ENCODE measurements at regions not wholly inside any gene's neighbourhood (a gene's known extent, or its start where the extent isn't known, plus 50 kb on each side); places are given as distances from the start of the nearest gene placed in this dataset.

- Histone ChIP-seq H3K4me1 (replicated peaks in 1 of 2; ENCODE audit: control insufficient read depth in 2 of 2, insufficient read depth in 2 of 2, low read length in 2 of 2) (no peaks in the 10 kb centered on the region), H3K9me1 (ENCODE audit: control insufficient read depth, insufficient read depth, low read length) (no peaks in the 10 kb centered on the region), H4K20me1 (replicated peaks; ENCODE audit: control insufficient read depth, insufficient read depth, low read length) (no peaks in the 10 kb centered on the region), H3K9ac (ENCODE audit: insufficient read depth in 1 of 2, low read depth in 2 of 2, low read length in 2 of 2) (no peak overlapping the region), H3K27me3 (ENCODE audit: control insufficient read depth in 2 of 2, insufficient read depth in 2 of 2, low read length in 2 of 2) (no peaks in the 10 kb centered on the region), H2AFZ (ENCODE audit: low read depth, low read length) (peak overlapping the region; percentile 51), H3K4me2 (ENCODE audit: insufficient read depth, low read length) (no peak overlapping the region), H3K9me3 (replicated peaks; ENCODE audit: control insufficient read depth, insufficient read depth, low read depth, low read length) (no peaks in the 10 kb centered on the region), H3K79me2 (ENCODE audit: control insufficient read depth, insufficient read depth, low read length) (no peaks in the 10 kb centered on the region), H3K36me3 (ENCODE audit: control insufficient read depth, insufficient read depth, low read length) (no peaks in the 10 kb centered on the region), H3K27ac (ENCODE audit: extremely low read depth, low read depth, low read length) (no peak overlapping the region), H3K4me3 (no peak overlapping the region)
- FAIRE-seq (no peak), ATAC-seq (no peak), DNase-seq (ENCODE audit: extremely low read depth in 1 of 4, low spot score in 3 of 4) (no peak)
- CTCF ChIA-PET (ENCODE audit: low intra/inter-chr PET ratio) = interaction anchor here (0.6 kb wide), 1 partner anchor 1926 kb away, joined by 3 read pairs; no protein-coding TSS in a partner anchor
- peak; percentile 19; the same call in 1 of the 2 replicates for TF ChIP-seq C11orf30 (IDR thresholded peaks at IDR 0.05; ENCODE audit: low read depth)
- TF ChIP-seq MAFF (IDR thresholded peaks at IDR 0.05; ENCODE audit: low read length) = peak; percentile 8; the same call in 1 of the 2 replicates
- TF ChIP-seq ZBTB5 (IDR thresholded peaks at IDR 0.05) = no peak
- TF ChIP-seq BCL6 (CRISPR knock-in tag; IDR thresholded peaks at IDR 0.05) = no peak
- intact Hi-C loops (cut with micrococcal nuclease) = no loop called here
- BruUV-seq (replicated peaks) = no TSS peak
- in situ Hi-C loops (cut with MboI) = no loop called here
- 54% methylated on average over 1 of the region's 1 CpG for WGBS (ENCODE audit: insufficient coverage, low coverage, missing lambda C conversion rate)
- POLR2A ChIA-PET = interaction anchor here (1.0 kb wide), 1 partner anchor 11 kb away, joined by 3 read pairs; no protein-coding TSS in a partner anchor
Measured at GRCh38 chr15:36415643-36416042, 163.8 kb upstream of the CDIN1 start.

GRCh38 chr15:36422631-36423030, 156.8 kb upstream of the CDIN1 start:
- no peak for DNase-seq (ENCODE audit: extremely low read depth in 1 of 4, low spot score in 3 of 4)
- no TSS peak for BruUV-seq (replicated peaks)
- no peaks in the 10 kb centered on the region for H3K36me3 ChIP-seq (ENCODE audit: control insufficient read depth, insufficient read depth, low read length)
- H2AFZ ChIP-seq (ENCODE audit: low read depth, low read length) = no peak overlapping the region
- ATAC-seq = no peak
- intact Hi-C loops (cut with micrococcal nuclease) (no loop called here), in situ Hi-C loops (cut with MboI) (no loop called here)
- ChIA-PET POLR2A (no interaction called here), CTCF (ENCODE audit: low intra/inter-chr PET ratio) (no interaction called here)
- H3K9ac ChIP-seq (ENCODE audit: insufficient read depth in 1 of 2, low read depth in 2 of 2, low read length in 2 of 2) = no peak overlapping the region
- WGBS (ENCODE audit: insufficient coverage, low coverage, missing lambda C conversion rate) = 54% methylated on average over 2 of the region's 2 CpGs
- no peak for FAIRE-seq
- no peaks in the 10 kb centered on the region for H3K9me3 ChIP-seq (replicated peaks; ENCODE audit: control insufficient read depth, insufficient read depth, low read depth, low read length)
- H4K20me1 ChIP-seq (replicated peaks; ENCODE audit: control insufficient read depth, insufficient read depth, low read length) = no peaks in the 10 kb centered on the region
- H3K9me1 ChIP-seq (ENCODE audit: control insufficient read depth, insufficient read depth, low read length) = no peaks in the 10 kb centered on the region
- H3K79me2 ChIP-seq (ENCODE audit: control insufficient read depth, insufficient read depth, low read length) = no peaks in the 10 kb centered on the region
- no peaks in the 10 kb centered on the region for H3K27me3 ChIP-seq (ENCODE audit: control insufficient read depth in 2 of 2, insufficient read depth in 2 of 2, low read length in 2 of 2)
- H3K4me1 ChIP-seq (replicated peaks in 1 of 2; ENCODE audit: control insufficient read depth in 2 of 2, insufficient read depth in 2 of 2, low read length in 2 of 2) = peaks cover 0 to 13% of the 10 kb centered on the region in 2 experiments; a peak in 3 of 5 replicates
- no peak overlapping the region for H3K4me3 ChIP-seq
- H3K27ac ChIP-seq (ENCODE audit: extremely low read depth, low read depth, low read length) = no peak overlapping the region
- no peak overlapping the region for H3K4me2 ChIP-seq (ENCODE audit: insufficient read depth, low read length)
- TF ChIP-seq CTCFL (IDR thresholded peaks at IDR 0.05; ENCODE audit: borderline replicate concordance, insufficient read depth, low read depth, low read length, poor library complexity, severe bottlenecking) (no peak), HOMEZ (CRISPR knock-in tag; IDR thresholded peaks at IDR 0.05) (no peak), NR3C1 (CRISPR knock-in tag; IDR thresholded peaks at IDR 0.05) (no peak), RB1 (IDR thresholded peaks at IDR 0.05; ENCODE audit: low read depth) (no peak), SMARCC2 (IDR thresholded peaks at IDR 0.05; ENCODE audit: low read depth) (no peak), JUND (IDR thresholded peaks at IDR 0.05; ENCODE audit: borderline replicate concordance, low read depth, low read length) (no peak), JUND (tag; IDR thresholded peaks at IDR 0.05; ENCODE audit: borderline replicate concordance, low read depth, low read length) (no peak), ZNF507 (tag; conservative IDR thresholded peaks at IDR 0.05) (no peak)
